SIG-M5 treated with dmso at 0.1 percent for 504 hours (cell line): ENCODE measurements at regions not wholly inside any gene's neighbourhood (a gene's known extent, or its start where the extent isn't known, plus 50 kb on each side); places are given as distances from the start of the nearest gene placed in this dataset.

ENCODE experiments used
- DNase-seq: peaks from one replicate; lab custom pipeline; 2025; ENCODE audit not compliant: unreplicated experiment; lab: John Stamatoyannopoulos, UW

DNA sequence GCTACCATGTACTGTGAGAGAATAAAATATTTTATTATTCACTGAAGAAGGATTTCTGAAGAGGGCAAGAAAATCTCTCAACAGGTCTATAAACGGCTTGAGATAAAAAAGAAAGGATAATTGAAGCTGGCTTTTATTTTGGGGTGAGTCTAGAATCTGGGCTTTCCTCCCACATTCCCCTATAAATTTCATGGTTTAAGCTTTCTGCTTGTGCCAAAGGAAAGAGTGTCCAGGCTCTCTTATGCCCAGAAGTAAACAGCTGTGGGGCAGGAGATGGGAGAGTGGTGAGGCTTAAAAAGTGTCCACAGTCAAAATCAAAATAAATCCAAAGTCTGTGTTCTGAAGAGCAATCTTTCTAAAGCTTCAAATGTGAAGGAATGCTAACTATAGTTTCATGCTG is 942.2 kb upstream of the MIR17HG start:
- DNase-seq = no peak

DNA sequence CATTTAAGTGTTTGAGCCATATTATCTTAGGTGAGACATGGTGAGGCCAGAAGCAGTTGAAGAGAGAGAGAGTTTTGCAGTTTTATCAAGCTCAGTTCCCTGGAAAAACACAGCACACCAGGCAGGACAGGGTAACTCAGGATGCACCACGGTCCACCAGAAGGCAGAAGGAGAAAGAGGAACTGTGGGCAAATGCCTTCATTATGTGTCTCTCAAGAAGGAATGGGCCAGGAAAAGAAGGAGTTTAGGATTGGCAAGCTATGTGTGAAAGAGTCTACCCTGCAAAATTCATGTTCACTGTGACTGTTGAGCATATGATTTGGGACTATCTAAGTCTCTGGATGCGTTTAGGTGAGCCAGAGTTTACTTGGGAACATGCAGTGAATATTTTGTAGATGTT is 934.5 kb upstream of the MIR17HG start:
- no peak for DNase-seq

GRCh38 chr13:90413548-90413947 is 933.9 kb upstream of the MIR17HG start:
- DNase-seq = no peak

DNA sequence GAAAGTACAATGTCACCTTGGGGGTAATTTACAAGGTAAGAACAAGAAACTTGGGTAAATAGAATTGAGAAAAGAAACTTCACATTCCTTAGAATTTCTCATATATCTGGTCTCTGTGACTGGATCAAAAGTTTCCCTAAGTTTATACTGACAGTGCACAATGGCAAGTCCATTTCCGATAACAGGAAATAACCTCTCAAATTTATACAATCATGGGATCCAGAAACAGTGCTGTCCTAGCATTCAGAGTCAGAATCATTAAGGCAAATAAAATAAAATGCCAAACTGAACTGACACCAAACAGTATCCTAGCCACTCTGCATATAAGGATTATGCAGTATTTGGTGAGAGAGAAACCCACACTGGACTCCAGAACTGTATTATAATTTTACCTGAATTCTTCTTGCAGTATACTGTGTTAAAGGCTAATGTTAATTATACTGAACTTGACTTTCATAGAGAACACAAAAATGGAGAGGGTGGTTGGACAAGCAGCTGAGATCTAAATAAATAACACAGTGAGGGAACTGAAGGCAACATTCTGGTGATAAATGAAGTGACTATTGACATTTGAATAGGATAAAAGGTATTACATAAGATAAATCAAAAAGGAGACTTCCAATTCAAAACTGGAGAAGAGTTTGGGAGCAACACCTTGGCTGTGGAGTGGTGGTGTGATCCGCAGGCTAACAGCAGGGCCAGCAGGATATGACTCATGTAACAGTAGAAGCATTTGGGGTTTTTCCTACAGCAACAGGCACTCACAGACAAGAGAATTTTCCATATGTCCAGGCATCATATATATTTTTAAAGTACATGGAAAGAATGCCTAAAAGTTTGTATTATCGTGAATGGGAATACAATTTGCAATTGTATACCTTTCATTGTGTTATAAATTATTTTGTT is 932.5 kb upstream of the MIR17HG start:
- DNase-seq = no peak

GRCh38 chr13:90415902-90416301 is 931.6 kb upstream of the MIR17HG start:
- DNase-seq = no peak

DNA sequence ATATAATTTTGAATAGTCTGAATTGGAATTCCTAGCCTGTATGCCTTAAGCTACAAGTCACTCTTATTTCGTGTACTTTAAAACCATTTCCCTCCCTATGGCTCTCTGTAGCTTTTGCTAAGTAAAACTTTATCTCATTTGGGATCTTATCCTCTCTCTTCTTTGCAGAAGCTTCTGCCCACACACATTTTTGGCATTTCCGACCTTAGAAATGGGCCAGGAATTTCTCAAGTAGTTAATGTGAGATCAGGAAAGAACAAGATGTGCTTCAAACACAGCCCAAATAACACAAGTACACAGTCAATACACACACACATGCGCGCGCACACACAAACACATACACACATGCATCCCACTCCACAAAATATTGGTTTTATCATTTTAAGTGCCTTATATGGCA is 931.0 kb upstream of the MIR17HG start:
- no peak for DNase-seq

GRCh38 chr13:90416938-90417337 is 930.5 kb upstream of the MIR17HG start:
- DNase-seq = no peak

- no peak for DNase-seq
Measured at GRCh38 chr13:90420683-90421082, 926.8 kb upstream of the MIR17HG start.

DNA sequence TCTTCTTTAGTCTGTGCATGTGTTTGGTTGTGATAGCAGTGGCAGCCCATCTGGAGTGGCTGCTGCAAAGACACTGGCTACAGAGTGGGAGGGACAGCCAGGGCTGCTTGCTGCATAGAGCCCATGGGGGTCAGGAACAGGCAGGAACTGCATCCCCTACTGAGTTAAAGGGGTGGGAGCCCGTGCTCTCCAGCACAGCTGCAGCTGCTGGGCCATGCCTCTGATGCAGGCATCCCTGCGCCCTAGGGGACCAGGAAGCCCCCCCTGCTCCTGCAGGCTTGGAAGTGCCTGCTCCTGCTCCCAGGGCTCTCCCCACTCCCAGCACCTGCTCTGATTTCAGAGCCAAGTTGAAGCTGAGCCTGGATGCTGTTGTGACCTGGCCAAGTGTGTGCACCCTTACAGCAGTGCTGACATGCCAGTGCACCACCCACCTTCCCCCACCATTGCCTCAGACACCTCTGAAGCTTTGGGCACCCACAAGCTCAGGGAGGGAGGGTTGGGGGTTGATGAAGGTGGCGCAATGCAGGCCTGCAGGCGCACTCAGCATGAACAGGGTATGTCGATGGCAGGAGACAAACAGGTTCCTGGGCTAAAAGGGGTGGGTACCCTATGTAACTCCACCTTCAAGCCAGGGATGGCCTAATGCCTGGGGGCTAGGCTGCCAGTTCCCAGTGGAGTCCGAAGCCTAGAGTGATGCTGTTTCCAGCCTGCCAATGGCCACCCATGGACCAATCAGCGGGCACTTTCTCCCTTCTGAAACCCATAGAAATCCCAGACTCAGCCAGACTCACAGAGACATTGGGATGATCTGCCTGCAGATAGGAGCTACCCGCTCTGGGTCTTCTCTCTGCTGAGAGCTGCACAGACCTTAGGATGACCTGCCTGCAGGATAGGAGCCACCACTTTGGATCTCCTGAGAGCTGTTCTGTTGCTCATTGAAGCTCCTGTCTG is 919.9 kb upstream of the MIR17HG start:
- DNase-seq = no peak

DNA sequence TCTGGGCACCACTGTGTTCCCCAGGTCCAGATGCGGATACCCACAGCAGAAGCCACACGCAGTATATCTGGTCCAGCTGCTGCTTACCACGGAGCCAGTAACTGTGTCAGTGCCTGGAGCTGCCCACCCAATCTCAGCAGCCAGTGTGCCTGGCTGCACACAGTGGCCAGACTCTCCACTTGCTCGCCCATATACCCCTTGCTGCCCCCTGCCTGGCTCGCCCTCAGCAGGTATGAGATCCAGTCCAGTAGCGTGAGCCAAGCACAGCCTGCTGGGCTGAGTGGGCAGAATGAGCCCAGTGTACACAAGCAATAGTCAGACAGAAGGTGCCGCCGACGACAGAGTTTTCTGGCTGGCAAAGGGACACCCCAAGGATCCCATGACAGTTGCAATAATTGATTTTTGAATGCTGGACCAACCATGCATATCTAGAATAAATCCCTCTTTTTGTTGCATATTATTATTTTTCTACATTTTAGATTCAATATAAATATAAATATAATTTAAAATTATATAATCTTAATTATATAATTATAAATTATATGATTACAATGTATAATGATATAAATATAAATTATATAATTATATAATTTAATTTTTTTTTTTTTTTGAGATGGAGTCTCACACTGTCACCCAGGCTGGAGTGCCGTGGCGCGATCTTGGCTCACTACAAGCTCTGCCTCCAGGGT is 918.8 kb upstream of the MIR17HG start:
- no peak for DNase-seq

- DNase-seq = no peak
Measured at GRCh38 chr13:90430127-90430526, 917.4 kb upstream of the MIR17HG start.

GRCh38 chr13:90436697-90437096 is 910.8 kb upstream of the MIR17HG start:
- DNase-seq = no peak

DNA sequence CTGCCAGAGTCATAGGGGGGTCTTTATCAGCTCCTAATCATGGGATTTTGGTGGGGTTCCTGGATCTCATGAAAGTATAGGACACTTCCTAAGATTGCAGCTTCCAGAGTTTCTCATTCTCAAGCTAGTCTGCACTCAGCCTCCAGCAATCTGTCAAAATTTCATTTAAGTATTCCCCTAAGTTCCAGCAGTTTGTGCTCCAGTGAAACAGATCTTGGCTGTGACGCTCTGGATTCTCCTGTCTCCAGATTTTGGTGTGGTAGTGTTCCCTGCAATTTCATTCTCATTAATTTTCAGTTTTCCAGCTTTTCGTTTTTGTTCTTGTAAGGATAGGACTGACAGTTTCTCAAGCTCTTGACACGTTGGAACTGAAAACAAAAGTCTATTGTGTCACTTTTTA is 908.9 kb upstream of the MIR17HG start:
- no peak for DNase-seq

GRCh38 chr13:90443268-90443667 is 904.2 kb upstream of the MIR17HG start:
- DNase-seq = no peak

GRCh38 chr13:90444232-90444631 is 903.3 kb upstream of the MIR17HG start:
- no peak for DNase-seq

- DNase-seq = no peak
Measured at GRCh38 chr13:90445179-90445578, 902.3 kb upstream of the MIR17HG start.

DNA sequence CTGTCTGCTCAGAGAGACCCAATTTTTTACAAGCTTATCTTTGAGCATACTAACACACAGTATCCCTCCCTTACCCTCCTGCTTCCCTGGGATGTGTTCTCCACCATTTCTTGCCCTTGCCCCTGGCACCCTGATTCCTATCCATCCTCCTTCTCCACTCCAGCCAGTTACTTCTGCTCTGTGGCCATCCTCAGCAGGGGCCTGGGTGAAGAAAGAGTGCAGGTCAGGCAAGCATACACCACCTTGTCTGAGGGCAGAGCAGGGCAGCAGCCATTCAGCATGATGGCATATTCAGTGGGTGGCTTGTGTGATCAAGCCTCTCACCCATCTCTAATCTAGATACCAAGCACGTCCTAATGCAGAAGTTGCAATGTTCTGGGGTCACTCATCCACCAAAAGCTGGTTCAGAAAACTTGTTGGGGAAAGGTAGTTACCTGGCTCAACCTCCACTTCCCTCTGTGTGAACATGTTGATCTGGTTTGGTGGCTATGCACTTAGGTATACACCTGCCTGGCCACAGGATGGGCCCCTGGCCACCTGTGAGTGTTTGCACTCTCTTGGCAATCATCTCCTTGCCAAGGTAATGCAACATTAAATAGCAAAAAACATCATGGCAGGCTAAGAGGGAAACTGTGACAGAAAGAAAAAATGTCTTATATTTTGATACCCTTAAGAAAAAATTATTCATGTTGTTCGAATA is 900.3 kb upstream of the MIR17HG start:
- no peak for DNase-seq

GRCh38 chr13:90447734-90448101 is 899.8 kb upstream of the MIR17HG start:
- DNase-seq = no peak

DNA sequence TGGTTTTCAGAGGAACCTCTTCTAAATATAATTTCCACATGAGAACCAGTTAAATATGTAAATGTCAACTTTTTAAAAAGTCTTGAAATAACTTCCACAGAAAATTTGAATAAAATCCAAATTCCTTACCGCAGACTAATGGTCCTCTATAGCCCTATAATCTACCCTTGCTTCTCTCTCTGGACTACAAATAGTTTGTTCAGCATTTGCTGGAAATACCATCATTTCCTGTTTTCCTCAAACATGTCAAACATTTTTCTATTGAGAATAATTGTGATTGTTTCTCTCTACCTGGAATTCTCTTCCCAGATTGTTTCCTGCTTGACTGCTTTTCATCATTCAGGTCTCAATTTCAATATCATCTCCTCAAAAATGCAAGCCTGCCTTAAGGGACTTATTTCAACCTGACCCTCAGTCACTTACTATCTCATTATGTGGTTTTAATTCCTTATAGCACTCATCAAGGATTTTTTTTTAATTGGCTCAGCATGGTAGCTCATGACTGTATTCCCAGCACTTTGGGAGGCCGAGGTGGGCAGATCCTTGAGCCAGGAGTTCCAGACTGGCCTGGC is 898.9 kb upstream of the MIR17HG start:
- DNase-seq = no peak

DNA sequence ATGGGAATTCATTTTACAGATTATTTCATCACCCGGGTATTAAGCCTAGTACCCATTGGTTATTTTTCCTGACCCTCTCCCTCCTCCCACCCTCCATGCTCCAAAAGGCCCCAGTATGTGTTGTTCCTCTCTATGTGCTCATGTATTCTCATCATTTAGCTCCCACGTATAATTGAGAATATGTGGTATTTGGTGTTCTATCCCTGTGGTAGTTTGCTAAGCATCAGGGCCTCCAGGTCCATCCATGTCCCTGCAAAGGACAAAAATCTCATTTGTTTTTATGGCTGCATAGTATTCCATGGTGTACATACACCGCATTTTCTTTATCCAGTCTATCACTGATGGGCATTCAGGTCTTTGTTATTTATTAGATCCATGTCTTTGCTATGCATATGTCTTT is 894.1 kb upstream of the MIR17HG start:
- no peak for DNase-seq
